Peyer's patch (tissue), 4 donors: ENCODE measurements at regions not wholly inside any gene's neighbourhood (a gene's known extent, or its start where the extent isn't known, plus 50 kb on each side); places are given as distances from the start of the nearest gene placed in this dataset.

Experiments
- DNase-seq, 3 donors: peaks; one replicate each; pipeline ENCODE4 v3.0.0-alpha.2; 2017 to 2019
- H3K27ac ChIP-seq, 4 donors: fragments of 200-600 bp; sonication (generic); one replicate each; pipeline ENCODE4 v1.5.1; 2016 to 2019
- H3K27me3 ChIP-seq, 2 donors: fragments of 200-600 bp; sonication (generic); one replicate each; pipeline ENCODE4 v1.5.1; 2019
- H3K36me3 ChIP-seq, 3 donors: fragments of 200-600 bp; sonication (generic); one replicate each; pipeline ENCODE4 v1.5.1; 2016 to 2019
- H3K4me1 ChIP-seq, 4 donors: fragments of 200-600 bp; sonication (generic); one replicate each; pipeline ENCODE4 v1.5.1; 2016 to 2019
- H3K4me3 ChIP-seq, 4 donors: fragments of 200-600 bp; sonication (generic); 1 replicate in 3 of 4; 2 replicates in 1 of 4; pipeline ENCODE4 v1.5.1; 2016 to 2019; ENCODE audit warnings: mild to moderate bottlenecking in 1 of 4
- H3K9me3 ChIP-seq, 4 donors: fragments of 200-600 bp; sonication (generic); one replicate each; pipeline ENCODE4 v1.5.1; 2016 to 2019; ENCODE audit warnings: mild to moderate bottlenecking in 1 of 4
- POLR2A ChIP-seq, 2 donors: fragments of 450-650 bp; IDR thresholded peaks; one replicate each; pipeline ENCODE4 v1.5.1; 2017; ENCODE audit warnings: antibody characterized with exemption in 2 of 2, mild to moderate bottlenecking in 2 of 2, moderate library complexity in 2 of 2
- TF ChIP-seq, protein P1 (sequence below), 6 experiments: fragments of 450-650 bp in 4 of 6; fragments of 200-600 bp in 2 of 6; sonication (generic) in 1 of 6; IDR thresholded peaks; one replicate each; pipeline ENCODE4 v1.5.1; 2017 to 2019; ENCODE audit warnings: antibody characterized with exemption in 6 of 6, mild to moderate bottlenecking in 3 of 6, moderate library complexity in 1 of 6

DNA sequence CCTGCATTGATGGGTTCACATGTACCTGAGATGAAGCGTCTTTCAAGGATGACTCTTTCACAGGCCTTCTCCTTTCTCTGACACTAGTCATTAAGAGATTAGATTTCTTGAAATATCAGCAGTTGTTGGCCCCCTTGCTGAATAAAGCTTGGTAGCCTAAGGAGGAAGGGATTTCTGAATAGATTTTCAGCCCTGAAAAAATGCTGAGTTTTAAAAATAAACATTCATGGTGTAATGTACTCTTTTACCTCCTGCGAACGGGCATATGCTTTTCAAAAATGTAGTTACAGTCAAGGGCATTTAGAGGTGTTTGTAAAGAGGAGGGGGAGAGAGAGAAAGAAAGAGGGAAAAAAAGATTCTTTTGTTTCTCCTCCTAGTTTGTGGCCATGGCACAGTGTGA lies 222.7 kb downstream of the SOX4 start:
- H3K36me3 ChIP-seq: no peaks in the 10 kb centered on the region
- TF ChIP-seq, protein P1, sequence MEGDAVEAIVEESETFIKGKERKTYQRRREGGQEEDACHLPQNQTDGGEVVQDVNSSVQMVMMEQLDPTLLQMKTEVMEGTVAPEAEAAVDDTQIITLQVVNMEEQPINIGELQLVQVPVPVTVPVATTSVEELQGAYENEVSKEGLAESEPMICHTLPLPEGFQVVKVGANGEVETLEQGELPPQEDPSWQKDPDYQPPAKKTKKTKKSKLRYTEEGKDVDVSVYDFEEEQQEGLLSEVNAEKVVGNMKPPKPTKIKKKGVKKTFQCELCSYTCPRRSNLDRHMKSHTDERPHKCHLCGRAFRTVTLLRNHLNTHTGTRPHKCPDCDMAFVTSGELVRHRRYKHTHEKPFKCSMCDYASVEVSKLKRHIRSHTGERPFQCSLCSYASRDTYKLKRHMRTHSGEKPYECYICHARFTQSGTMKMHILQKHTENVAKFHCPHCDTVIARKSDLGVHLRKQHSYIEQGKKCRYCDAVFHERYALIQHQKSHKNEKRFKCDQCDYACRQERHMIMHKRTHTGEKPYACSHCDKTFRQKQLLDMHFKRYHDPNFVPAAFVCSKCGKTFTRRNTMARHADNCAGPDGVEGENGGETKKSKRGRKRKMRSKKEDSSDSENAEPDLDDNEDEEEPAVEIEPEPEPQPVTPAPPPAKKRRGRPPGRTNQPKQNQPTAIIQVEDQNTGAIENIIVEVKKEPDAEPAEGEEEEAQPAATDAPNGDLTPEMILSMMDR (IDR thresholded peaks at IDR 0.05): no peak
- no peak for TF ChIP-seq POLR2A (IDR thresholded peaks at IDR 0.05)
- no peak overlapping the region for H3K27ac ChIP-seq
- H3K27me3 ChIP-seq: no peaks in the 10 kb centered on the region
- no peak for DNase-seq
- H3K4me3 ChIP-seq: no peak overlapping the region
- no peaks in the 10 kb centered on the region for H3K9me3 ChIP-seq
- H3K4me1 ChIP-seq: peaks cover 0 to 6% (median 0%) of the 10 kb centered on the region in 4 donors

DNA sequence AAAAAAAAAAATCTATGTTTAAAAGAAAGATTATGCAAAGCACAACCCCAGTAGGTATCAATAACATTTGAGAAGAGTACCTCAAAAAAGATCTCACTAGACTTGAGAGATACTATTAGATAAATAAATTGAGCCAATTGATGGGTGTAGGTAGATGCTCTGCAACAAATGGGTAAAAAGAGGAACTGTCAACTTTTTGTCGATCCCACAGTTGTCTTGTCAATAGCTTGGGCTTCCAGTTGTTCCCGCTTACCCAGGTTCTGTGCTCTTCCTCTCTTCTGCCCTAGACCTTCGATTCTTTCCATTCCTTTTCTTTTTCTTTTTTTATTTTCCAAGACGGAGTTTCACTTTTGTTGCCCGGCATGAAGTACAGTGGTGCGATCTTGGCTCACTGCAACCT lies 226.9 kb downstream of the SOX4 start:
- no peaks in the 10 kb centered on the region for H3K9me3 ChIP-seq
- TF ChIP-seq POLR2A (IDR thresholded peaks at IDR 0.05): no peak
- TF ChIP-seq, protein P1 (IDR thresholded peaks at IDR 0.05): no peak

DNA sequence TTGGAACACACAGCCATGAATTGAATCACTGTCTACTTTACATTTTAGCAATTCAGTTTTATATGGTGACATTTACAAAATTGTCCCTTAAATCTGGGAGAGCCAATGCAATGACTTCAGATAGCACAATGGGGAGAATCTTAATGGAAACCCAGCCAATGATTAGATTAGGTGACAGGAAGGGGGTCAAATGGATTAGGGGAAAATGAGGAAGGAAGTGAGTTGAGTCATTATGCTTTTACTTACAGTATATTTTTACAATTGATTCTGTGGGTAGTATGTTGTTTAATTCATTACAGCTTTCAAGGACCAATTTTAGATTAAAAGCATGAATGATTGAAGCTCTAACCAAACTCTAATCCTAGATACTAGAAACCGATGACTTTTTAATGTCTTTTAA lies 229.8 kb downstream of the SOX4 start:
- no peak overlapping the region for H3K4me3 ChIP-seq
- H3K36me3 ChIP-seq: no peaks in the 10 kb centered on the region
- TF ChIP-seq POLR2A (IDR thresholded peaks at IDR 0.05): no peak
- TF ChIP-seq, protein P1 (IDR thresholded peaks at IDR 0.05): no peak
- H3K27ac ChIP-seq: no peak overlapping the region
- DNase-seq: no peak
- no peaks in the 10 kb centered on the region for H3K9me3 ChIP-seq
- H3K27me3 ChIP-seq: no peaks in the 10 kb centered on the region
- H3K4me1 ChIP-seq: peaks cover 0 to 11% (median 0%) of the 10 kb centered on the region in 4 donors

More for the DNA sequence above, 226.9 kb downstream of the SOX4 start:
- H3K4me3 ChIP-seq: no peak overlapping the region
- no peak overlapping the region for H3K27ac ChIP-seq
- H3K36me3 ChIP-seq: no peaks in the 10 kb centered on the region
- no peaks in the 10 kb centered on the region for H3K27me3 ChIP-seq
- peaks cover 0 to 11% (median 0%) of the 10 kb centered on the region in 4 donors for H3K4me1 ChIP-seq
- no peak for DNase-seq

DNA sequence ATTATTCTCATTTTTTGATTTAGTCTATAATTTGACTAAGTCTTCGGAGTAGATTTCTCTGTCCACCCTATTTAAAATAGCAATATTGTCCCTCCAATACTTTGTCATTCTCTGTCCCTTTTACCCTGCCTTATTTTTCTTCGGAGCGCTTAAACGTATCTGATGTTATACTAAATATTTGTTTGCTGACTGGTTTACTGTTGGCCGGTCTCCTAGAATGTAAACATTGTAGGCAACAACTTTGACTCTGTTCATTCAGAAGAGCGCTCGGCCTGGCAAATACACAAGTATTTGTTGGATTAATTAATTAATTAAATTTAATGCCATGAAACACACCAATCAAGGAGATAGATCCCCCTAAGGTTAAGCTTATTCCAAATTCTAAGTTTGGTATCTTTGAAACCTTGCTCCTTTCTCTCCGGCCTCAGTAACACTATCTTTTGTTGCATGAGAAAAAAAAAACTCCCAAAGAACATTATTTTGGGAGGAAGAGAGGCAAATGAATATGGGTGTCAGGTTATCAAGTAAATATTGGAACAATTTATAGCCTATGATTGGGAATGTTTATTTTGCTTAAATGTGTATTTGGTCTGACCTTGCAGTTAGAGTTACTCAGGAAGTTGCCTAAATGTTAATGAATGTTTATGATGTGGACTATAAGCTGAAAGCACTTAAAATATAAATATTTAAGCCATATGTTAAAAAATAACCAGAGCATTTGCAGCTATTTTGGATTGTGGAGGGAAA lies 231.1 kb downstream of the SOX4 start:
- no peak for DNase-seq
- TF ChIP-seq, protein P1 (IDR thresholded peaks at IDR 0.05): no peak
- TF ChIP-seq POLR2A (IDR thresholded peaks at IDR 0.05): no peak
- no peaks in the 10 kb centered on the region for H3K36me3 ChIP-seq

DNA sequence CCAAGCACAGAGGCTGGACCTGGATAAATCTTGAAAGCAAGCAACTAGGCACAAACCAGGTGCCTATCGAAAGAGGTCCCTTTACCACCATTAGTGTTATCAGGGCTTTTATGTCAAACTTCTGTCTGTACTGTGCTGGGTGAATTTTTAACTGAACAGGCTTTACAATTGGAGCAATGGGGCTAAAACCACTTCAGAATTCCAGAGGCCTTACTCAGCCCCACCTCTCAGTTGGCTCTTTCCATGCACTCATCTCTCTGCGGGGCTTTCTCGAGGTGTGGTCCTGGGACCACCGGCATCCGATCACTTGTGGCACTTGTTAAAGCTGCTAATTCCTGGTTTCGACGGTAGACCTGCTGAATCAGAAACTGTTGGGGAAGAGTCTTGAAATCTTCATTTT lies 232.5 kb downstream of the SOX4 start:
- peaks cover 0 to 11% (median 0%) of the 10 kb centered on the region in 4 donors for H3K4me1 ChIP-seq
- H3K4me3 ChIP-seq: no peak overlapping the region
- no peak for TF ChIP-seq POLR2A (IDR thresholded peaks at IDR 0.05)
- TF ChIP-seq, protein P1 (IDR thresholded peaks at IDR 0.05): no peak
- no peaks in the 10 kb centered on the region for H3K27me3 ChIP-seq
- DNase-seq: no peak
- no peaks in the 10 kb centered on the region for H3K9me3 ChIP-seq
- H3K27ac ChIP-seq: no peak overlapping the region
- H3K36me3 ChIP-seq: no peaks in the 10 kb centered on the region

More for the DNA sequence above, 231.1 kb downstream of the SOX4 start:
- H3K4me1 ChIP-seq: peaks cover 0 to 11% (median 0%) of the 10 kb centered on the region in 4 donors
- no peak overlapping the region for H3K4me3 ChIP-seq
- H3K27ac ChIP-seq: no peak overlapping the region
- H3K27me3 ChIP-seq: no peaks in the 10 kb centered on the region
- no peaks in the 10 kb centered on the region for H3K9me3 ChIP-seq
